HuH-7 (cell line): ENCODE measurements at regions not wholly inside any gene's neighbourhood (a gene's known extent, or its start where the extent isn't known, plus 50 kb on each side); places are given as distances from the start of the nearest gene placed in this dataset.
"Not testable (repeated sequence)": the region's sequence is repeated elsewhere in the genome, so short reads cannot be mapped to it uniquely, and the experiment has no call there.

Experiments used
- DNase-seq: peaks from one replicate; pipeline ENCODE4 v3.0.0; 2011; ENCODE audit warnings: low spot score

GRCh38 chrX:134045372-134045771 lies 60.0 kb upstream of the GPC3 start:
- DNase-seq: not testable (repeated sequence)

DNA sequence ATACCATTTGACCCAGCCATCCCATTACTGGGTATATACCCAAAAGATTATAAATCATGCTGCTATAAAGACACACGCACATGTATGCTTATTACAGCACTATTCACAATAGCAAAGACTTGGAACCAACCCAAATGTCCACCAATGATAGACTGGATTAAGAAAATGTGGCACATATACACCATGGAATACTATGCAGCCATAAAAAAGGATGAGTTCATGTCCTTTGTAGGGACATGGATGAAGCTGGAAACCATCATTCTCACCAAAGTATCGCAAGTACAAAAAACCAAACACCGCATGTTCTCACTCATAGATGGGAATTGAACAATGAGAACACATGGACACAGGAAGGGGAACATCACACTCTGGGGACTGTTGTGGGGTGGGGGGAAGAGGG lies 81.7 kb upstream of the GPC3 start:
- DNase-seq: not testable (repeated sequence)

GRCh38 chrX:134071899-134072298 lies 86.5 kb upstream of the GPC3 start:
- not testable (repeated sequence) for DNase-seq

- DNase-seq: no peak
Observed at GRCh38 chrX:134073341-134073740, 87.9 kb upstream of the GPC3 start.

DNA sequence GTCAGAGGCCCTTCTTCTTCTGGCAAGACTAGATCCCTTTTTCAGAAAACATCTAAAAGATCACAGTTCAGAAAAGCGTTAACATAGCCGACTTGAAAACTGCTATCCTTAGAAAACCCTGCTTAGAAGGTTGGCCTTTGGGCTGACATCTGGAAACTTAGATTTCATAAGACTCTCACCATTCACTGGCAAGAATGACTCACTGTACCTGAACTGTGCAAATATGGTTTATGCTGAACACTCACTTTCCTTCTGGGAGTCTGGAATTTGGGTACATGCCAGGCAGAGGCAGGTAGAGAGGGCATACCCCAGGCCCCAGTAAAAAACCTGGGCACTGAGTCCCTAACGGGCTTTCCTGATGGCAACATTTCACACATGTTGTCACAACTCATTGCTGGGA lies 88.8 kb upstream of the GPC3 start:
- no peak for DNase-seq

DNA sequence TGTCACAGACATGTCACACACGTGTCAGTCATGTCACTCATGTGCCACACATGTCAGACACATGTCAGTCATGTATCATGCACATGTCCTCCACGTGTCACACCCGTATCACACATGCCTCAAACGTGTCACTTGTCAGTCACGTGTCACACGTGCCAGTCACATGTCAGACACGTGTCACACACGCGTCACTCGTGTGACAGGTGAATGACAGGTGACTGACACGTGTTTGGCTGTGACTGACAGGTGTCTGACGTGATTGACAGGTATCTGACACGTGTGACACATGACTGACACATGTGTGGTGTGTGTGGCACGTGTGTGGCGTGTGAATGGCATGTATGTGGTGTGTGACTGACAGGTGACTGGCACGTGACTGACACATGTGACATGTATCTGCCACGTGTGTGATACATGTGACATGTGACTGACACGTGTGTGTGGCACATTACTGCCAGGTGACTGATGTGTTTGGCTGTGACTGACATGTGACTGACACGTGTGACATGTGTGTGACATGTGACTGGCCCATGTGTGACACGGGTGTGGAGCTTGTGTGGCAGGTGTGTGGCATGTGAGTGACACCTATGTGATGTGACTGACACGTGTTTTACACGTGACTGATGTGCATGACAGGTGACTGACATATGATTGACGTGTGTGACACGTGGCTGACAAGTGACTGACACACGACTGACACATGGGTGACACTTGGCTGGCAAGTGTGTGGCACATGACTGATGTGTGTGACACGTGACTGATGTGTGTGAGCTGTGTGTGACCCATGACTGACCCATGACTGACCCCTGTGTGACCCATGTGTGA lies 90.7 kb upstream of the GPC3 start:
- DNase-seq: no peak

DNA sequence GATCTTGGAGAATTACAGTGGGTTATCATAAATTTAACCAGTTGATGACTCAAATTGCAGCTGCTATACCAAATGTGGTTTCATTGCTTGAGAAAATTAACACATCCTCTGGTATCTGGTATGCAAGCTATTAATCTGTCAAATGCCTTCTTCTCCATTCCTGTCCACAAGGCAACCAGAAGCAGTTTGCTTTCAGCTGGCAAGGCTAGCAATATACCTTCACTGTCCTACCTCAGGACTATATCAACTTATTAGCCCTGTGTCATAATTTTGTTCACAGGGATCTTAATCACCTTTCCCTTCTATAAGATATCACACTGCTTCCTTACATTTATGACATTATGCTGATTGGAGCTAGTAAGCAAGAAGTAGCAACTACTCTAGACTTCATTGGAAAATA lies 110.0 kb upstream of the GPC3 start:
- DNase-seq: no peak

DNA sequence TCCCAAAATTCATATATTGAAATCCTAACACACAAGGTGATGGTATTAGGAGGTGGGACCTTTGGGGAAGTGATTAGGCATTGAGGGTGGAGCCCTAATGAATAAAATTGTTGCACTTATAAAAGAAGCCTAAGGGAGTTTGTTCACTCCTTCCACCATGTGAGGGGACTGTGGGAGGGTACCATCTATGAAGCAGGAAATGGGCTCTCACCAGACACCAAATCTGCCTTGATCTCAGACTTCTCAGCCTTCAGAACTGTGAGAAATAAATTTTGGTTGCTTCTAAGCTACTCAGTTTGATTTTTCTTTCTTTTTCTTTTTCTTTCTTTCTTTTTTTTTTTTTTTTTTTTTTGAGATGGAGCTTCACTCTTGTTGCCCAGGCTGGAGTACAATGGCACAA lies 116.2 kb upstream of the GPC3 start:
- DNase-seq: no peak

DNA sequence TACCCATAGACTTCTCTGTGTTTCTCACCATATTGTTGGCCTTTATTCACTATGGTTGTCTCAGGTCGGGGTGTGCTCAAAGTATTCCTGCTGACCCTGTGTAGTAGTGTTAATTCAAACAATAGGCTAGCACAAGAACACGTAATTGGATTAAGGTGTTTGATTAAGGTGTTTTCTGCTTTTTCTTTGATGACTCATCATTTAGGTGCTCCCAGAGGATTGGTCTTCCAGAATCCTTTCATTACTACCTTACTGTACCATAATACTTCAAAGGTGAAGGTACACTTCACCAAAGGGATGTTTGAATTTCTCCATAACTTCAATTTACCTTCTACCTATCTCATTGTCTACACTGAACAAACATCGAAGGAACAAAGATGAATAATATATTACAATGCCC lies 121.7 kb upstream of the CCDC160 start:
- no peak for DNase-seq

DNA sequence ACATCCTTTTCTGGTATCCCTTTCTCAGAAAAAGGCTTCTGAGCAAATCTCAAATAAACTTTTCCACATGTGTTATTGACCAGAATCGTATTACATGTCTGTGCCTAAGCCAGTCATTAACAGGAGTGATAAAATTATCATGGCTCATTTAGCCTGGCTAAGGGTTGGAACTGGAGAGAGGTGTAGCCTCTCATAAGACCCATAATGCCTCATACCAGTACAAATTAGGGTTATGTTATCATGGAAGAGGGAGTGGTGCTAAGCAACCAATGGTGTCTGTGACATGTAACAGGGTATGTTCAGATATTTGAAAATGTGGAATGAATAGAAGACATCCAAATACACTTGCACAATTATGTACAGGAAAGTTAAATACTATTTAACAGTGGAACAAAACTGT lies 99.6 kb upstream of the CCDC160 start:
- no peak for DNase-seq

DNA sequence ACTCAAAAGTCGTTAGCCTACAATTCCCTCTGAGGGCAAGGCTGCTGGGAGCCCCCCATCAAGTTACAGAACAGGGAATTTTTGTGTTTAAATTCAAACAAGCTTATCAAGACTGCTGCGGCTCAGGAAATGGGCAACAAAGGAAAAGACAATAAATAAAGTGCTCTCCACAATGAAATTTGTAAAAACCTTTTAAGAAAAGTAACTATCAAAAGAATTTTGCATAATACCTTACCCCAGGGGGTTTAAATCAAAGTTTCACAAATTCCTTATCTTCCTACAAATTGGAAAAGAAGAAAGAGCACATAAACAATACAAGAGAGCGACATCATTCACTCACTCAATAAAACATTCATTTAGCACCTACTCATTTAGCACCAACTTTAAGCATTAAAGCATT lies 97.9 kb upstream of the CCDC160 start:
- no peak for DNase-seq

DNA sequence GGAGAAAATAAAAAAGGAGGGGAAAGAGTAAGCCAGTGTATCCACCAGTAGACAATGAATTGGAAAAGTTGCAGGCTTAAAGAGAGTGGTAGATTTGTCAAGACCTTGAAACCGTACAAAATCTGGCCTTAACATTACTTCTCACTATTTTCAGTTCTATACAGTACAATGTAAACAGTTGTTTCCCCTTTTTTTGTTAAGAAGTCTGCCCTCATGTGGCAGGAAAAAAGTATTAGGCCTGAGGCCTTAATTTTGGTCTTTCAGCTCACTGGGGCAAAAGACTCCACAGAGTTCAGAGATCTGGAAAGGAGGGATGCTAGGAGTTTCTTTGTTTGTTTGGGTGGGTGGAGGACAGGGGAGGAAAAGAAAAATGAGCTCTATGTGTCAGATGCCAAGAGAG lies 92.8 kb upstream of the CCDC160 start:
- peak; percentile 2 for DNase-seq

GRCh38 chrX:134146493-134146892 lies 90.5 kb upstream of the CCDC160 start:
- no peak for DNase-seq

DNA sequence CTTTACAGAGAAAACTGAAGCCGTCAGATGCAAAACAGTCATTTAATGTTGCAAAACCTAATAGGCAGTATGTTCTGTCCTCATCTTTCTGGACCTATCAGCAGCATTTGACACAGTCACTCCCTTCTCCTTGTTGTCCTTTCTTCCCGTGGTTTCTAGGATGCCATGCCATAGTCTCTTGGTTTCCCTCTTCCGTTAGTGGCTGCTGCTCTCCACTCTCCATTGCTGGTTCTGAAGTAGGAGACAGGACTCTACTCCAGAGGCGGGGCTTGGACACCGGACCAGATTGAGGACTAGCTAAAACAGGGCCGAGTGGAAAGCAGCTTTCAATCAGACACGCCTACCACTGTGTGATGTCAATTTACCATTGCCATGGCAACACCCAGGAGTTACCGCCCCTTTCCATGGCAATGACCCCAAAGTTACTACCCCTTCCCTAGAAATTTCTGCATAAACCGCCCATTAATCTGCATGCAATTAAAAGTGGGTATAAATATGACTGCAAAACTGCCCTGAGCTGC lies 88.8 kb upstream of the CCDC160 start:
- DNase-seq: no peak

DNA sequence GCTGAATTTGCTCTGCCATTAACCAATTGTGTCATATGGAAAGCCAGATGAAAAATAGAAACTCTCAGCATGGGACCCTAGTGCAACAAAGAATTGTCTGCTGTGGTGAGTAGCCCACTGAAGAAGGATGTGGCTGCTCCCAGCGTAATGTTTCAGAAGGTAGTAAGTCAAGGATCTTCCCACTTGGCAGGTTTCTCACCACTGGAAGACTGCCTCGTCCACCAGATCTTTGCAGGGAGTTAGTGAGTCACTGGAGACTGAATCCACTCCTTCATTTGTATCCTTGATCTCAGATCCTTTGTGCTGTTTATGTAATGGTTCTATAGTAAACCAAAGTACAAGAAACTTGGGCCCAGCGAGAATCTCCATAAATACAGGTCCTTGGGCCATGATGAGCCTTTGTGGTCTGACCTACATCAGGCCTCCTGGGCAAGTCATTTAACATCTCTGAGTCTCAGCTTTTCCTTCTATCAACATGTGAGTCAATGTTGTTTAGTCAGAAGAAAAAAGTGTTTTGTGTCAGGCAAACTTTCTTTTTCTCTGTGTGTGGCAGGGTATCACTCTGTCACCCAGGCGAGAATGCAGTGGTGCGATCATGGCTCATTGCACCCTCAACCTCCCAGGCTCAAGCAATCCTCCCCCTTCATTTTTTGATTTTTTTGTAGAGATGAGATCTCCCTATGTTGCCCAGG lies 78.0 kb upstream of the CCDC160 start:
- no peak for DNase-seq

DNA sequence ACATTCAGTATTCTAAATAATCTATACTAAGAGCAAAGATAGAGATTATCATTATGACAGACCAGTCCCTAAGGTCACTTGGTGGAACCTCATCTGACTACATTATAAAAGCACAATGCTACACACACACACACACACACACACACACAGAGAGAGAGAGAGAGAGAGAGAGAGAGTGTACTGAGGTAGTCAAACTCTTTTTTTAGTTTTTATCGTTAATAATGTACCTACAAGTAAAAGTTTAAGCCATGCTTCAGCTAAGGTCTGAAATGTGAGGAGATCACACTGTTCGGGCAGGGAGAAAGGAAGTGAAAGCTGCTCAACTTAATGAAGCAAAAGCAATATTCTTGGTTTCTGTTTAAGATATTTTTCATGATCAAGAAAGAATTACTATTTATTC lies 75.8 kb upstream of the CCDC160 start:
- no peak for DNase-seq

DNA sequence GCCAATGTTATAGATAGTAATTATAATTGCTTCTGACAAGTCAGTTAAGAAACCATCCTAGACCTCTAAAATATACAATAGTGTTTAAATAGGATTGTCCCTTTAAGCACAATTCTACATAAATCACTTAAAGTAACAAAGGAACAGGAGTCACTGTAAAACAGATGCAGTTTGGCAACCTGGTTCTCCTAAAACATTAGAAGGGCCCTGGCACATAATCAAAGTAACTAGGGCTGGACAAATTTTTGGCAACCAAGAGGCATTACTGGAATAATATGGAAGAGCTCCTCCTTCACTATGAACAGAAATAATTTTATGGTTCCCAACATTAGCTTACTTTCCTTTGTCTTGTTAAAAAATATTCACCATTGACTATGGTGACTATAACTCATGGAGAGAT lies 75.0 kb upstream of the CCDC160 start:
- no peak for DNase-seq

- DNase-seq: no peak
Observed at GRCh38 chrX:134163836-134164235, 73.1 kb upstream of the CCDC160 start.

- DNase-seq: no peak
Observed at GRCh38 chrX:134167591-134168203, 69.3 kb upstream of the CCDC160 start.

DNA sequence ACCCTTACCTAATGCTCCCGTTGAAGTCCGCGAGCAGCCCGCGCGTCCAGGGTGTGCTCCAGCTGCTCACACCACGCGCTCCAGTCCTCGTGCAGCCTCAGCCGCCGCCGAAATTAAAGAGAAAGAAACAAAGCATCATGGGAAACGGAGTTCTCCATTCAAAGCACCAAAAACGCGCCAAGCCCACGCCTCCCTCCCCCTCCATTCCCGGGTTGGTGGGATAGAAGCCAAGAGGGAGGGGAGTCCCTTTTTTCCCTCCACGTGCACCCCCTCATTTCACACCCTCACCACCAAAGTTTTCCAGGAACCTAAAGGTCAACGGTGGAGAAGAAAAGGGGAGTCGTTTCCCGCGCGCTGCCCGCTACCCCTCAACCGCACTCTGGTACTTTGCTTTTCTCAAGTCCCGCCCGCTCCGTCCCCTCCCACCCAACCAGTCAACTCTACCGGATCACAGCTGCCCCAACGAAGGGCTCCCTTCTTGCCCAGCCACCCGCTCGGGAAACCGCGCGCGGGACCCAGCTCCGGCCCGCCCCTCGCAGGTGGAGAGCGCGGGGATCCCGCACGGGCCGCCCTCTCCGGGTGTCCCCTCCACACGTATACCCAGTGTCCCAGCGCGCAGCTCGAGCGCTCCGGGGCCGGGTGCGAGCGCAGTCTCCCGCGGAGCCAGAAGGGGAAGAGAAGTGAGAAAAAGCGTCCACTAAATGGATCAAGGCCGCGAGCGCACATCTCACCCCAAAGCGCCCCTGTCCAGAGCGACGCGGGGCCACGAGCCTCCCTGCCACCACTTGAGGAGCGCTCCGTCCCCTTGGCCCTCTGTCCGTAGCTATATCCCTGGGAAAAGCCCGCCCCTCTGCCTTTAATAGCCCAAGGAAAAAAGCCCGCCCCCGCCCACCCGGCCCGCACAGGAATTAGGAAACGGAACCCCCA lies 65.1 kb upstream of the CCDC160 start:
- peak; percentile 15 for DNase-seq

DNA sequence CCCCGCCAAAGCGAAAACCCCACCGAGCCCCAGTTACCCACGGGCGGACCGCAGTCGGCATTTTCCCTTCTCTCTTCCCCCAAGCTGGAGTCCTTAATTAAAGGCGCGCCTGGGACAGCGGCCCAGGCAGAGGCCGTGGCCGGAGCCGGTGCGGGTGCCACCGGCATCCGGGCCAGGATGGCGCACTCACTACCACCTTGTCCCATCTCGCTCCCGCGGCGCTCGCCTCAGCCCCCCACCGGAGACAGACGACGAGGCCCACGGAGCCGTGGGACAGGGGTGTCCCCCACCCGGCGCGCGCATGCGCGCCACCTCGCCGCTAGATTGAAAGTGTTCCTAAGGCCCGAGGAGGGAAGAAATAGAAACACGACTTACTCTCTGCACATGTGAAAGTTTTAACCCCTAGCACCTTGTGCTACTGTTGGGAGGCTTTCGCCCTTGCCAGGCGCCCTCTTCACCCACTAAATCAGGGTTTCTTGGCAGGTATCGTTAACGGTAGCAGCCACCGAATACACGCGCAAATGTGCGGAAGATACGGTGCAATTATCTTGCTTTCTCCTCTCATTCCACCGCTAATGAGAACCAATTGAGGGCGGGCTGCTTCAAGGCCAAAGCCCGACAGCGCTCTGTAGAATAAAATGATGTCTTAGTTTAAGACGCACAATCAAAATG lies 64.3 kb upstream of the CCDC160 start:
- DNase-seq: peak; percentile 24
